ENCODE measurements at regions not wholly inside any gene's neighbourhood (a gene's known extent, or its start where the extent isn't known, plus 50 kb on each side); places are given as distances from the start of the nearest gene placed in this dataset.

- no peak for TF ChIP-seq CTCF (IDR thresholded peaks at IDR 0.05; ENCODE audit: control insufficient read depth, insufficient read depth, low read depth, low read length, missing control alignments)
- H3K4me3 ChIP-seq (ENCODE audit: control insufficient read depth, low read depth, low read length): no peak overlapping the region
- no peak for DNase-seq (ENCODE audit: low read depth)
Observed at GRCh38 chr2:209340522-209340921, 83.3 kb upstream of the MAP2 start.

GRCh38 chr2:209344349-209344748 lies 79.5 kb upstream of the MAP2 start:
- TF ChIP-seq CTCF (IDR thresholded peaks at IDR 0.05; ENCODE audit: control insufficient read depth, insufficient read depth, low read depth, low read length, missing control alignments): no peak
- no peak overlapping the region for H3K4me3 ChIP-seq (ENCODE audit: control insufficient read depth, low read depth, low read length)
- DNase-seq (ENCODE audit: low read depth): no peak

- DNase-seq (ENCODE audit: low read depth): no peak
- no peak overlapping the region for H3K4me3 ChIP-seq (ENCODE audit: control insufficient read depth, low read depth, low read length)
- TF ChIP-seq CTCF (IDR thresholded peaks at IDR 0.05; ENCODE audit: control insufficient read depth, insufficient read depth, low read depth, low read length, missing control alignments): no peak
Observed at GRCh38 chr2:209348433-209348832, 75.4 kb upstream of the MAP2 start.

- TF ChIP-seq CTCF (IDR thresholded peaks at IDR 0.05; ENCODE audit: control insufficient read depth, insufficient read depth, low read depth, low read length, missing control alignments): no peak
- no peak overlapping the region for H3K4me3 ChIP-seq (ENCODE audit: control insufficient read depth, low read depth, low read length)
- no peak for DNase-seq (ENCODE audit: low read depth)
Observed at GRCh38 chr2:209351636-209352035, 72.2 kb upstream of the MAP2 start.

- TF ChIP-seq CTCF (IDR thresholded peaks at IDR 0.05; ENCODE audit: control insufficient read depth, insufficient read depth, low read depth, low read length, missing control alignments): no peak
- H3K4me3 ChIP-seq (ENCODE audit: control insufficient read depth, low read depth, low read length): no peak overlapping the region
- DNase-seq (ENCODE audit: low read depth): no peak
Observed at GRCh38 chr2:209358992-209359391, 64.9 kb upstream of the MAP2 start.

- H3K4me3 ChIP-seq (ENCODE audit: control insufficient read depth, low read depth, low read length): no peak overlapping the region
- no peak for TF ChIP-seq CTCF (IDR thresholded peaks at IDR 0.05; ENCODE audit: control insufficient read depth, insufficient read depth, low read depth, low read length, missing control alignments)
- DNase-seq (ENCODE audit: low read depth): no peak
Observed at GRCh38 chr2:209367075-209367747, 56.6 kb upstream of the MAP2 start.
